ENCODE measurements at regions not wholly inside any gene's neighbourhood (a gene's known extent, or its start where the extent isn't known, plus 50 kb on each side); places are given as distances from the start of the nearest gene placed in this dataset.
A peak's percentile ranks its signal among the peaks of the same experiment; 100 is the strongest.

GRCh38 chr1:68361346-68361910 is 88.3 kb downstream of the RPE65 start:
- H3K27ac ChIP-seq (ENCODE audit: low read depth, low read length), result no peak overlapping the region
- H3K36me3 ChIP-seq (ENCODE audit: insufficient read depth, low read length), result no peaks in the 10 kb centered on the region
- no peaks in the 10 kb centered on the region for H3K27me3 ChIP-seq (ENCODE audit: insufficient read depth, low read length)
- no peak overlapping the region for H3K4me3 ChIP-seq (ENCODE audit: low read depth, low read length)
- H3K79me2 ChIP-seq (ENCODE audit: control insufficient read depth, insufficient read depth, low read length, unreplicated experiment), result no peaks in the 10 kb centered on the region
- H2AFZ ChIP-seq (ENCODE audit: low read length, unreplicated experiment), result no peak overlapping the region
- H3K4me1 ChIP-seq (ENCODE audit: control insufficient read depth, insufficient read depth, low read length, unreplicated experiment), result peaks cover 33% of the 10 kb centered on the region

GRCh38 chr1:68359045-68359444 is 90.7 kb downstream of the RPE65 start:
- Histone ChIP-seq H3K27me3 (ENCODE audit: insufficient read depth, low read length) (no peaks in the 10 kb centered on the region), H3K36me3 (ENCODE audit: insufficient read depth, low read length) (no peaks in the 10 kb centered on the region), H2AFZ (ENCODE audit: low read length, unreplicated experiment) (no peak overlapping the region), H3K27ac (ENCODE audit: low read depth, low read length) (no peak overlapping the region), H3K4me1 (ENCODE audit: control insufficient read depth, insufficient read depth, low read length, unreplicated experiment) (peaks cover 33% of the 10 kb centered on the region), H3K4me3 (ENCODE audit: low read depth, low read length) (no peak overlapping the region), H3K79me2 (ENCODE audit: control insufficient read depth, insufficient read depth, low read length, unreplicated experiment) (no peaks in the 10 kb centered on the region)

- no peaks in the 10 kb centered on the region for H3K79me2 ChIP-seq (ENCODE audit: control insufficient read depth, insufficient read depth, low read length, unreplicated experiment)
- H3K27me3 ChIP-seq (ENCODE audit: insufficient read depth, low read length), result no peaks in the 10 kb centered on the region
- peak overlapping the region; percentile 31 for H2AFZ ChIP-seq (ENCODE audit: low read length, unreplicated experiment)
- no peaks in the 10 kb centered on the region for H3K36me3 ChIP-seq (ENCODE audit: insufficient read depth, low read length)
- H3K27ac ChIP-seq (ENCODE audit: low read depth, low read length), result no peak overlapping the region
- H3K4me3 ChIP-seq (ENCODE audit: low read depth, low read length), result no peak overlapping the region
- peaks cover 29% of the 10 kb centered on the region for H3K4me1 ChIP-seq (ENCODE audit: control insufficient read depth, insufficient read depth, low read length, unreplicated experiment)
Measured at GRCh38 chr1:68358439-68358838, 91.3 kb downstream of the RPE65 start.

GRCh38 chr1:68355614-68356013 is 94.1 kb downstream of the RPE65 start:
- Histone ChIP-seq H3K4me1 (ENCODE audit: control insufficient read depth, insufficient read depth, low read length, unreplicated experiment) (peaks cover 15% of the 10 kb centered on the region), H3K27ac (ENCODE audit: low read depth, low read length) (no peak overlapping the region), H3K27me3 (ENCODE audit: insufficient read depth, low read length) (no peaks in the 10 kb centered on the region), H2AFZ (ENCODE audit: low read length, unreplicated experiment) (no peak overlapping the region), H3K36me3 (ENCODE audit: insufficient read depth, low read length) (no peaks in the 10 kb centered on the region), H3K4me3 (ENCODE audit: low read depth, low read length) (no peak overlapping the region), H3K79me2 (ENCODE audit: control insufficient read depth, insufficient read depth, low read length, unreplicated experiment) (no peaks in the 10 kb centered on the region)

GRCh38 chr1:68352202-68352601 is 97.6 kb downstream of the RPE65 start:
- Histone ChIP-seq H2AFZ (ENCODE audit: low read length, unreplicated experiment) (no peak overlapping the region), H3K4me3 (ENCODE audit: low read depth, low read length) (no peak overlapping the region), H3K4me1 (ENCODE audit: control insufficient read depth, insufficient read depth, low read length, unreplicated experiment) (no peaks in the 10 kb centered on the region), H3K27ac (ENCODE audit: low read depth, low read length) (no peak overlapping the region), H3K27me3 (ENCODE audit: insufficient read depth, low read length) (no peaks in the 10 kb centered on the region), H3K79me2 (ENCODE audit: control insufficient read depth, insufficient read depth, low read length, unreplicated experiment) (no peaks in the 10 kb centered on the region), H3K36me3 (ENCODE audit: insufficient read depth, low read length) (no peaks in the 10 kb centered on the region)

- no peaks in the 10 kb centered on the region for H3K79me2 ChIP-seq (ENCODE audit: control insufficient read depth, insufficient read depth, low read length, unreplicated experiment)
- no peak overlapping the region for H3K4me3 ChIP-seq (ENCODE audit: low read depth, low read length)
- H2AFZ ChIP-seq (ENCODE audit: low read length, unreplicated experiment), result no peak overlapping the region
- H3K27ac ChIP-seq (ENCODE audit: low read depth, low read length), result no peak overlapping the region
- no peaks in the 10 kb centered on the region for H3K27me3 ChIP-seq (ENCODE audit: insufficient read depth, low read length)
- H3K36me3 ChIP-seq (ENCODE audit: insufficient read depth, low read length), result no peaks in the 10 kb centered on the region
- H3K4me1 ChIP-seq (ENCODE audit: control insufficient read depth, insufficient read depth, low read length, unreplicated experiment), result peaks cover 7% of the 10 kb centered on the region
Measured at GRCh38 chr1:68347415-68347814, 102.3 kb downstream of the RPE65 start.

GRCh38 chr1:68346188-68346808 is 103.5 kb downstream of the RPE65 start:
- no peak overlapping the region for H3K4me3 ChIP-seq (ENCODE audit: low read depth, low read length)
- H3K4me1 ChIP-seq (ENCODE audit: control insufficient read depth, insufficient read depth, low read length, unreplicated experiment), result peaks cover 7% of the 10 kb centered on the region
- no peak overlapping the region for H3K27ac ChIP-seq (ENCODE audit: low read depth, low read length)
- no peaks in the 10 kb centered on the region for H3K79me2 ChIP-seq (ENCODE audit: control insufficient read depth, insufficient read depth, low read length, unreplicated experiment)
- no peaks in the 10 kb centered on the region for H3K36me3 ChIP-seq (ENCODE audit: insufficient read depth, low read length)
- H3K27me3 ChIP-seq (ENCODE audit: insufficient read depth, low read length), result no peaks in the 10 kb centered on the region
- H2AFZ ChIP-seq (ENCODE audit: low read length, unreplicated experiment), result peak overlapping the region; percentile 37

GRCh38 chr1:68344208-68344607 is 105.5 kb downstream of the RPE65 start:
- no peak overlapping the region for H3K4me3 ChIP-seq (ENCODE audit: low read depth, low read length)
- H3K36me3 ChIP-seq (ENCODE audit: insufficient read depth, low read length), result no peaks in the 10 kb centered on the region
- H3K27me3 ChIP-seq (ENCODE audit: insufficient read depth, low read length), result no peaks in the 10 kb centered on the region
- H3K79me2 ChIP-seq (ENCODE audit: control insufficient read depth, insufficient read depth, low read length, unreplicated experiment), result no peaks in the 10 kb centered on the region
- no peak overlapping the region for H3K27ac ChIP-seq (ENCODE audit: low read depth, low read length)
- peaks cover 14% of the 10 kb centered on the region for H3K4me1 ChIP-seq (ENCODE audit: control insufficient read depth, insufficient read depth, low read length, unreplicated experiment)
- no peak overlapping the region for H2AFZ ChIP-seq (ENCODE audit: low read length, unreplicated experiment)

- no peak overlapping the region for H3K27ac ChIP-seq (ENCODE audit: low read depth, low read length)
- no peaks in the 10 kb centered on the region for H3K36me3 ChIP-seq (ENCODE audit: insufficient read depth, low read length)
- no peaks in the 10 kb centered on the region for H3K27me3 ChIP-seq (ENCODE audit: insufficient read depth, low read length)
- no peak overlapping the region for H3K4me3 ChIP-seq (ENCODE audit: low read depth, low read length)
- no peaks in the 10 kb centered on the region for H3K79me2 ChIP-seq (ENCODE audit: control insufficient read depth, insufficient read depth, low read length, unreplicated experiment)
- peaks cover 13% of the 10 kb centered on the region for H3K4me1 ChIP-seq (ENCODE audit: control insufficient read depth, insufficient read depth, low read length, unreplicated experiment)
- no peak overlapping the region for H2AFZ ChIP-seq (ENCODE audit: low read length, unreplicated experiment)
Measured at GRCh38 chr1:68340951-68341350, 108.6 kb upstream of the WLS start.

- Histone ChIP-seq H3K79me2 (ENCODE audit: control insufficient read depth, insufficient read depth, low read length, unreplicated experiment) (no peaks in the 10 kb centered on the region), H3K4me1 (ENCODE audit: control insufficient read depth, insufficient read depth, low read length, unreplicated experiment) (peaks cover 8% of the 10 kb centered on the region), H3K27ac (ENCODE audit: low read depth, low read length) (peak overlapping the region; percentile 31; the same call in 1 of the 2 replicates), H3K27me3 (ENCODE audit: insufficient read depth, low read length) (no peaks in the 10 kb centered on the region), H3K36me3 (ENCODE audit: insufficient read depth, low read length) (no peaks in the 10 kb centered on the region), H2AFZ (ENCODE audit: low read length, unreplicated experiment) (no peak overlapping the region), H3K4me3 (ENCODE audit: low read depth, low read length) (no peak overlapping the region)
Measured at GRCh38 chr1:68339505-68339904, 107.2 kb upstream of the WLS start.

- no peaks in the 10 kb centered on the region for H3K27me3 ChIP-seq (ENCODE audit: insufficient read depth, low read length)
- no peak overlapping the region for H3K4me3 ChIP-seq (ENCODE audit: low read depth, low read length)
- no peak overlapping the region for H2AFZ ChIP-seq (ENCODE audit: low read length, unreplicated experiment)
- no peak overlapping the region for H3K27ac ChIP-seq (ENCODE audit: low read depth, low read length)
- H3K36me3 ChIP-seq (ENCODE audit: insufficient read depth, low read length), result no peaks in the 10 kb centered on the region
- peaks cover 8% of the 10 kb centered on the region for H3K4me1 ChIP-seq (ENCODE audit: control insufficient read depth, insufficient read depth, low read length, unreplicated experiment)
- no peaks in the 10 kb centered on the region for H3K79me2 ChIP-seq (ENCODE audit: control insufficient read depth, insufficient read depth, low read length, unreplicated experiment)
Measured at GRCh38 chr1:68338081-68338480, 105.8 kb upstream of the WLS start.
